AML-193 (cell line): ENCODE measurements at regions not wholly inside any gene's neighbourhood (a gene's known extent, or its start where the extent isn't known, plus 50 kb on each side); places are given as distances from the start of the nearest gene placed in this dataset.

Source experiments
- DNase-seq, 2 experiments: peaks; one replicate each; lab custom pipeline; 2025; lab: John Stamatoyannopoulos, UW

DNA sequence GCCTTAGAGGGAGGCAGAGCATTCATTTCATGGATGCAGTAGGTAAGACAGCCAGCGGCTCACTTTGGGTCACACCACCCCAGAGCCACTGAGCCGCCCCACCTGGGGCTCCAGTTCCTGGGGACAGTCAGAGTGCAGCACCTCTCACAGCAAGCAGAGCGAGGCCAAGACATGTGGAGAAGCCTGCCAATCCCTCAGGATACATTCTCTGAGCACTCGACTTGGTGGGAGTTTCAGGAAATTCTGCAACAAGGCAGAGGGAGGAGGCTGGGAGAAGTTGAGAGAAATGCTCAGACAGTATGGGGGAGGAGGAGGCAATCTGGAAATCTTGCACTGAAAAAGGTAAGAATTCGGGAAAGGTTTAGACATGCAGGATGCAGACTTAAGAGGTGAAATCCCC is 60.8 kb upstream of the WLS start:
- DNase-seq: no peak

DNA sequence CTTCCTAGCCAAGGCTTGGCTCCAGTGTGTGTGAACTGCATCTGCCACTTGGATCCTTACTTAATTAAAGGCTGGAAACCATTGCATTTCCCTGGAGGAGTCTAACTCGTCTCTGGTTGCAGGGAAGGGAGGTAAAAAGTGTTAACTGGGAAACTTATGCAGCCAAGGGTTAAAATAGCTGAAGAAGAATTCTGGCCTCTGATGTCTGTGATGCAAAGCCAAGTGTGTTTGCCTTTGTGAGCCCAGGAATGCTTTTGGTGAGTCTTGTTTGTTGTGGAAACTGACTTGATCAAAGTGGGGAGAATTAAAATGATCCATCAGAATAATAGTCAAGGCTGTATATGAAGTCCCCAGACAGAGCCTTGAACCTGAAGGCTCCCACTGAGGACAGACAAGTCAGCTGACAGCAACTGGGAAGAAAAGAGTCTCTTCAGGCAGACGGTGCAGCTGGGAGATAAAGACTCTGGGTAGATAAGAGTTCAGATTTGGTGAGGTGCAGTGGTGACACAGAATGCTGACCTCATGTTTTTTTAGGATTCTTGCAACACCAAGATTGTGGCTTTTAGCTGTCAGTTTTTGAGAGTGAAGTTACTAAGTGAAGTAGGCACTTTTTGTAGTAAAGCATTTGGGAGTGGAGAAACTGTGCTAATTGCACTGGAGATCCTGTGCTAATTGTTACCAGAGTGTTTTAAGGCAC is 59.5 kb upstream of the WLS start:
- DNase-seq: peak; percentile 23 to 31

DNA sequence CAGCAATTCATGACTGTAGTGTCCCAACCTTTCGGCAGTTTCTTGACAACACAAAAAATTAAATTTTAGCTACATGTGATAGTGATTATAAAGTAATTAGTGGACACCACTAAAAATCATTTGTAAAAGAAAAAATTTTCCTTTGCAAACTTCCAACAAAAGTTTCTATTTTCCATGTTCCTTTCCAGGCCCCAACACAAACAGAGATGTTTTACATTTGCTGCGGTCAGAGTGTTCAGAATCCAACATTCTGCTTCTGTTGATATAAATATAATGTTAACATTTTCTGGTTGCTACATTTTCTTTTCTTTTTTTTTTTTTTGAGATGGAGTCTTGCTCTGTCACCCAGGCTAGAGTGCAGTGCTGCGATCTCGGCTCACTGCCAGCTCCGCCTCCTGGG is 54.9 kb upstream of the WLS start:
- DNase-seq: no peak

DNA sequence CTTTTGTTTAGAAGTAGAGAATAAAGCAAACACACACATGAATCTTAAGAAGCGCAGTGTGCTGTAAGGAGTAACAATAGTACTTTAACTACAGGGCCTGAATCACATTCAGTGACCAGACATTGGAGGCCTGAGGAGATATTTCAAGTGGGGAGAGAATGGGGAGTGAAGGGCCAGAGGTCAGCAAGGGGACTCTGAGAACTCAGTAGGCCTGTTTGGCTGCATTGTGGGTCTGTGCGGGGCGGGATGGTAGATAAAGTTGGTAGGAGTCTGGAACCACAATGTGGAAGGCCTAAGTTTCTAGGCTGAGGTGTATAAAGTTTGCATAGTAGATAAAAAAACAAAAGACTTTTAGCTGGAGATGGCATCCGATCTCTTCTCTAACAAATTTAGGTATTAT is 52.7 kb upstream of the WLS start:
- no peak for DNase-seq

DNA sequence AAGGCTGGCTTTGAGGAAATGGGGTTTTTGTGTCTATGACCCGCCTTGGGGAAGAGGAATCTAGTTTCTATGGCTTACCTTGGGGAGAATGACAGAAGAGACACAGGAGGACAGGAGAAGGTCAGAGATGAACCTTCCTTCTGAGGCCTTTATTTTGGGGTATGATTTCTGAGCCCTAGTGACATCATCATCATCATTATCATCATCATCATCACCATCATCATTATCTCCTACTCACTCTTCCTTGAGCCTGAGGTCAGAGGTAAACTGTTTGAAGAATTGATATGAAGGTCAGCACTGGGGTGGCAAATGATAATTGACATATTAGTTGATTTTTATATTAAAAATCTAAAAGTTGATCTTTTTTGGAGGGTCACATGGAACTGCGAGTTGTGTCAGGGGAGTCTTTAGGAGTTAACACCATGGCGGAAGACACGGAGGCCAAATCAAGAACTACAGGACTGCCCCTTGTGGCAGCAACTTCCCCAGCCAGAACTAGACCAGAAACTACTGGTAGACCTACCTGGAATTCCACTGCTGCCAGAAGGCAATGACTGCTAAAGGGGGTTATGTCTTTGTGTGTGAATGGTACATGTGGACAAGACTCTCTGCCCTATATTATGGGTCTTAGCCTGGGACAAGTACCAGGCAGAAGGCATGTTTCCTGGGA is 49.8 kb upstream of the WLS start:
- DNase-seq: no peak
